ENCODE measurements at regions not wholly inside any gene's neighbourhood (a gene's known extent, or its start where the extent isn't known, plus 50 kb on each side); places are given as distances from the start of the nearest gene placed in this dataset.
"Not testable (repeated sequence)": the region's sequence is repeated elsewhere in the genome, so short reads cannot be mapped to it uniquely, and the experiment has no call there.

- TF ChIP-seq, protein P1, sequence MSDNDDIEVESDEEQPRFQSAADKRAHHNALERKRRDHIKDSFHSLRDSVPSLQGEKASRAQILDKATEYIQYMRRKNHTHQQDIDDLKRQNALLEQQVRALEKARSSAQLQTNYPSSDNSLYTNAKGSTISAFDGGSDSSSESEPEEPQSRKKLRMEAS (IDR thresholded peaks at IDR 0.05): no peak
- TF ChIP-seq FOXA1 (IDR thresholded peaks at IDR 0.05): no peak
- Histone ChIP-seq H3K27me3 (ENCODE audit: control insufficient read depth in 4 of 4, insufficient read depth in 4 of 4, low read length in 3 of 4) (no peaks in the 10 kb centered on the region), H3K9ac (ENCODE audit: low read depth in 1 of 2, low read length in 2 of 2) (no peak overlapping the region), H3K27ac (ENCODE audit: low read depth in 1 of 2, low read length in 2 of 2) (no peak overlapping the region), H3K4me1 (ENCODE audit: control insufficient read depth in 4 of 4, insufficient read depth in 4 of 4, low read length in 3 of 4) (no peaks in the 10 kb centered on the region), H3K9me3 (ENCODE audit: control insufficient read depth in 4 of 4, low read length in 3 of 4) (peaks cover 0 to 3% (median 0%) of the 10 kb centered on the region in 4 donors), H3K36me3 (ENCODE audit: control insufficient read depth in 4 of 4, insufficient read depth in 3 of 4, low read depth in 1 of 4, low read length in 3 of 4) (no peaks in the 10 kb centered on the region), H3K4me3 (ENCODE audit: low read depth in 1 of 3, low read length in 3 of 3) (no peak overlapping the region)
- DNase-seq (ENCODE audit: low spot score): no peak
- WGBS: 93% methylated on average over 4 of the region's 4 CpGs
Observed at GRCh38 chr12:30546121-30546520, 149.5 kb downstream of the IPO8 start.

- WGBS: 94% methylated on average over 3 of the region's 3 CpGs
- not testable (repeated sequence) for H3K36me3 ChIP-seq (ENCODE audit: control insufficient read depth in 4 of 4, insufficient read depth in 3 of 4, low read depth in 1 of 4, low read length in 3 of 4); H3K4me1 ChIP-seq (ENCODE audit: control insufficient read depth in 4 of 4, insufficient read depth in 4 of 4, low read length in 3 of 4); H3K9ac ChIP-seq (ENCODE audit: low read depth in 1 of 2, low read length in 2 of 2); H3K9me3 ChIP-seq (ENCODE audit: control insufficient read depth in 4 of 4, low read length in 3 of 4); H3K4me3 ChIP-seq (ENCODE audit: low read depth in 1 of 3, low read length in 3 of 3); H3K27me3 ChIP-seq (ENCODE audit: control insufficient read depth in 4 of 4, insufficient read depth in 4 of 4, low read length in 3 of 4); H3K27ac ChIP-seq (ENCODE audit: low read depth in 1 of 2, low read length in 2 of 2); DNase-seq (ENCODE audit: low spot score)
Observed at GRCh38 chr12:30544704-30545103, 151.0 kb downstream of the IPO8 start.

DNA sequence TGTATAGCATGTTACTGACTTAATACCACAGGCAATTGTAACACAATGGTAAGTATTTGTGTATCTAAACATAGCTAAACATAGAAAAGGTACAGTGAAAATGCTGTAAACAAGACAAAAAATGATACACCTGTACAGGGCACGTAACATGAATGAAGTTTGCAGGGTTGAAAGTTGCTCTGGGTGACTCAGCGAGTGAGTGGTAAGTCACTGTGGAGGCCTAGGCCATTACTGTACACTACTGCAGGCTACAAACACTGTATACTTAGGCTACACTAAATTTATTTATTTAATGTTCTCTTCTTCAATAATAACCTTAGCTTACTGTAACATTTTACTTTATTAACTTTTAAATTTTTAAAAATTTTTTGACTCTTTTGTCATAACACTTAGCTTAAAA, 158.4 kb downstream of the IPO8 start:
- TF ChIP-seq ZBTB33 (IDR thresholded peaks at IDR 0.05): no peak
- no peak for TF ChIP-seq HNF4A (conservative IDR thresholded peaks at IDR 0.05)
- no peak for TF ChIP-seq CTCF (IDR thresholded peaks at IDR 0.05; ENCODE audit: low read depth, low read length, missing input control)
- no peak for TF ChIP-seq EGR1 (IDR thresholded peaks at IDR 0.05; ENCODE audit: low read depth in 2 of 2)
- TF ChIP-seq REST (IDR thresholded peaks at IDR 0.05): no peak
- TF ChIP-seq FOXA1 (IDR thresholded peaks at IDR 0.05): no peak
- TF ChIP-seq RXRA (IDR thresholded peaks at IDR 0.05): no peak
- TF ChIP-seq TAF1 (conservative IDR thresholded peaks at IDR 0.05): no peak
- TF ChIP-seq, protein P2, sequence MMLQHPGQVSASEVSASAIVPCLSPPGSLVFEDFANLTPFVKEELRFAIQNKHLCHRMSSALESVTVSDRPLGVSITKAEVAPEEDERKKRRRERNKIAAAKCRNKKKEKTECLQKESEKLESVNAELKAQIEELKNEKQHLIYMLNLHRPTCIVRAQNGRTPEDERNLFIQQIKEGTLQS (IDR thresholded peaks at IDR 0.05): no peak
- no peak for TF ChIP-seq RAD21 (IDR thresholded peaks at IDR 0.05)
- TF ChIP-seq GABPA (IDR thresholded peaks at IDR 0.05 in 1 of 2, conservative IDR thresholded peaks at IDR 0.05 in 1 of 2): no peak
- no peak for TF ChIP-seq NR2F2 (IDR thresholded peaks at IDR 0.05)
- TF ChIP-seq FOXA2 (IDR thresholded peaks at IDR 0.05): no peak
- TF ChIP-seq HNF4G (IDR thresholded peaks at IDR 0.05): no peak
- WGBS: 96% methylated on average over 2 of the region's 2 CpGs

More for the DNA sequence above, 158.4 kb downstream of the IPO8 start:
- Histone ChIP-seq H3K27ac (ENCODE audit: low read depth in 1 of 2, low read length in 2 of 2) (no peak overlapping the region), H3K4me1 (ENCODE audit: control insufficient read depth in 4 of 4, insufficient read depth in 4 of 4, low read length in 3 of 4) (no peaks in the 10 kb centered on the region), H3K36me3 (ENCODE audit: control insufficient read depth in 4 of 4, insufficient read depth in 3 of 4, low read depth in 1 of 4, low read length in 3 of 4) (no peaks in the 10 kb centered on the region), H3K9ac (ENCODE audit: low read depth in 1 of 2, low read length in 2 of 2) (no peak overlapping the region), H3K27me3 (ENCODE audit: control insufficient read depth in 4 of 4, insufficient read depth in 4 of 4, low read length in 3 of 4) (no peaks in the 10 kb centered on the region), H3K9me3 (ENCODE audit: control insufficient read depth in 4 of 4, low read length in 3 of 4) (peaks cover 0 to 3% (median 0%) of the 10 kb centered on the region in 4 donors), H3K4me3 (ENCODE audit: low read depth in 1 of 3, low read length in 3 of 3) (no peak overlapping the region)
- DNase-seq (ENCODE audit: low spot score): no peak
